HG03439 (cell line): ENCODE measurements at regions not wholly inside any gene's neighbourhood (a gene's known extent, or its start where the extent isn't known, plus 50 kb on each side); places are given as distances from the start of the nearest gene placed in this dataset.

ENCODE experiments used
- ATAC-seq: cut with Tn5 transposase; IDR thresholded peaks from one replicate; pipeline ENCODE4 v1.9.1; 2021; ENCODE audit warnings: mild to moderate bottlenecking, moderate library complexity; ENCODE audit not compliant: unreplicated experiment

DNA sequence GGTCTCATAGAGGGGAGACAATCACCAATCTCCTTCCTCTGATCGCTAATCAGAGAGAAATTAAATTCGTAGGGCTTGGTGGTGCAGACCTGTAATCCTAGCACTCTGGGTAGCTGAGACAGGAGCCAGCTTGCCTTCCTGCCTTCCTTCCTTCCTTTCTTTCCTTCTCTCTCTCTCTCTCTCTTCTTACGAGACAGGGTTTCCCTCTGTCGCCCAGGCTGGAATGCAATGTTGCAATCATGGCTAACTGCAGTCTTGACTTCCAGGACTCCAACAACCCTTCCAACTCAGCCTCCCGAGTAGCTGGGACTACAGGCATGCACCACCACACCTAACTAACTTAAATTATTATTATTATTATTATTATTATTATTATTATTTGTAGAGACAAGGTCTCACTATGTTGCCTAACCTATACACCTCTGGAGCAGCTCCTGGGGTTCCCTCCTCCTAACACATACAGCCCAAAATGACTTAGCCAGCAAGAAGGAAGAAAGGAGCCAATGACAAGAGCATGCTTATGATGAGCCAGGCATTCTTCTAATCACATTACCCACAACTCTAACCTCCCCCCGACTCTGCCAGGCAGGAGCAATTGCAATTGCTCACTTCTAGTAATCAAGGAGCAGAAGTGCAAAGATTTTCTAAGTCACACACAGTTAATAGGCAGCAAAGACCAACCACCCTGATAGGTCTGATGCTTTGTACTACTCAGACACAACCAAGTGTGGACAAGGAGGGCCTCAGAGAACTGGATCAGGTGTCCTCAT lies 105.4 kb upstream of the F3 start:
- no peak for ATAC-seq

DNA sequence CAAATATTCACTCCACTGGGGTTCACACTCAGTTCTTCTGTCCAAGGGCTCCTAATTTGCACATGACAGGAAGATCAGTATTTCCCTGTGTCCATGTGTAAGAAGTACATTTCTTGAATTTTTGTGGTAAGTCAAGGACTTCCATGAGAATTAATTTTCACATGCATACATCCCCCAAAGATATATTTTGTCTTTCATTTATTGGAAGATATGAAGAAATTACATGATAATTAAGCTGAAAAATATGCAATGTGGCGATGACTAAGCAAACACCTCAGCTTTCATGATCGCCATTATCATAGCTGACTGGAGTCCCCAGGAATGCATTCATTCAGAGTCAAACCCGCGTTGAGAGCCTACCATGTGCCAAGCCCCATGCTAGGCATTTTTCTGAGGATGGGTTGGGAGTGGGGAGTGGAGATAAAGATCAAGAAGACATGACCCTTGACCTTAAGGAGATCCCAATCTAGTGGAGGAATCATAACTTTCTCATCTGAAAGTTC lies 104.6 kb upstream of the F3 start:
- no peak for ATAC-seq

DNA sequence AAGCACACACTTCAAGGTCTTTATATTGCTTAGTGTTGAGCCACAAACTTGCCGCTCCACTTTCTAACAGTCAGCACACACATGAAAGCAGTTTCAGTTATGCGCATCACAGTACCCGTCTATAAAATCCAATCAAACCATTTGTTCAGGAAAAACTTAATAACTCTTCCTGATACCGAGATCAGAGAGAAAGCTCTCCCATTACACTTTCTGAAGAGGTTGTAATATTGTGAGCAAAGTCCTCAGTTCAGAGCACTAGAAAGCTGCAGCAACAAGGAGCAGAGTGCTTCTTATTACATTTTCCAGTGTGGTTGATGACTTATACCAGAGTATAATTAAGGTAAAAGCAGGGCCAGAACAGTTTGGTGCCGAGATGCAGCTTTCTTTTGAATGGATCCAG lies 102.8 kb upstream of the F3 start:
- ATAC-seq, result no peak

DNA sequence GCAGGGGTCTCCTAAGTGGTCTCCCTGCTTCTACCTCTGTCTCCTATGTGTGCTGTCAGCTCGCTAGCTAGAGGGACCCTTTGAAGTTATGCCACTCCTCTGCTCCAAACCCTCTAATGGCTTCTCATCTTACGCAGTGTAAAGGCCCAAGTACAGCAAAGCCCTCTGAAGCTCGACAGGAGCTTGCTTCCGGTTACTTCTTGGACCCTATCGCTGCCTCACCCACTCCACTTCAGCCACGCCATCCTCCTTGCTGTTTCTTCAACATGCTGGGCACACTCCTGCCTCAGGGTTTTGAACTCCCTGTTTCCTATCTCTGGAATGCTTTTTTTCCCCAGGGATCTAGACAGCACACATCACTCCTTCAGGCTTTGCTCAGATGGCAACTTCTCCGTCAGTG lies 102.3 kb upstream of the F3 start:
- no peak for ATAC-seq

DNA sequence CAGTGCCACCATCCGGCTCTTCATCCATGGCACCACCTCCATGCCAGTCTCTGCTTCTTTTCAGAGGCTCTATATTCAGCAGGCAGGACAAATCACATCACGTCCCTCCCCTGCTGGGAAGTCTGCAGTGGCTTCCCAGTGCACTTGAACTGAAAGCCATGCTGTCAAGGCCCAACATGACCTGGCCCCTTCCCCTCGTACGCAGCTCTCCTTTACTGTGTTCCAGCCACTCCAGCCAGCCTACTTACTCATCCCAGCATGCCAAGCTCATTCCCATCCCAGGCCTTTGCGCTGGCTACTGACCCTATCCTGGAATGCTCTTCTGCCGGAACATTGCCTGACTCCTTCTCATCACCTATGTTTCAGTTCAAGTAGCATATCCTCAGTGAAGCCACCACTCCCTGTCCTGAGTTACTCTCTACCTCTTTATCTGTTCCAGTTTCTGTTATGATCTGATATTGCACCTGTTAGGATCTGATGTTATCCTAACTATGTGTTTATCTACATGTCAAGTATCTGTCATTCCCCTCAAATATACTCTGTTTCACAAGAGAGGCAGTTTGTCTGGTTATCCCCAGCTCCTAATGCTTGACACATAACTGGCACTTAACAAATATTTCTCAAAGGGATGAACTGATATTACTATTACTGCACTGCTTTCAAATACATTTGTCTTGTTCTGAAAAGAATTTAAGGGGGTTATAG lies 101.2 kb upstream of the F3 start:
- ATAC-seq, result no peak

DNA sequence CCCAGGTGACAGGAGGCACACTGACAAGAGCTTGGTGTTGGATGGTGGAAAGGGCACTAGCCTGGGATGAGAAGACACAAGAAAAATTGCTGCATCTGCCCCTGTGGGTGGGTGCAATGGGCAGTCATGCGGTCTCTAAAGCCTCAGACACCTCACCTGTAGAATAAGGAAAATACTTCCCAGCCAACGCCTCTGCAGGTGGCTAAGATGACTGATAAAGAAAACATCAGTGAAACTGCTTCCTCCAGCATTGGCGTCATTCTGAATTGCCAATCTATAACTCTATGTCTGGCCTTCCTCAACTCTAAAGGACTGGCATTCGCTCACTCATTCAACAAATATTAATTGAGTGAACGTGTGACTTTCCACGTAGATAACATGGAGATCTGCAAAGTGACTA lies 100.4 kb upstream of the F3 start:
- no peak for ATAC-seq

DNA sequence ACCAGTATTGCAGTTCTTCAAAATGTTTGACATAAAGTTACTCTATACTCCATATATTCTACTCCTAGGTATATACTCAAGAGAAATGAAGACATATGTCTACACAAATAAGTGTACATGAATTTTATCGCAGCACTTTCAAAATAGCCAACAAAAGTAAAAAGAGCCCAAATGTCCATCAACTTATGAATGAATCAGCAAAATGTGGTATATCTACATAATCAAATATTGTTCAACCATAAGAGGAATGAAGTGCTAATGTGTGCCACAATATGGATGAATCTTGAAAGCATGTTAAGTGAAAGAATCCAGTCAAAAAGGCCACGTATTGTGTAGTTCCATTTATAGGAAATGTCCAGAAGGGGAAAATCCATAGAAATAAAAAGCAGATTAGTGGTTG lies 98.6 kb upstream of the F3 start:
- no peak for ATAC-seq

DNA sequence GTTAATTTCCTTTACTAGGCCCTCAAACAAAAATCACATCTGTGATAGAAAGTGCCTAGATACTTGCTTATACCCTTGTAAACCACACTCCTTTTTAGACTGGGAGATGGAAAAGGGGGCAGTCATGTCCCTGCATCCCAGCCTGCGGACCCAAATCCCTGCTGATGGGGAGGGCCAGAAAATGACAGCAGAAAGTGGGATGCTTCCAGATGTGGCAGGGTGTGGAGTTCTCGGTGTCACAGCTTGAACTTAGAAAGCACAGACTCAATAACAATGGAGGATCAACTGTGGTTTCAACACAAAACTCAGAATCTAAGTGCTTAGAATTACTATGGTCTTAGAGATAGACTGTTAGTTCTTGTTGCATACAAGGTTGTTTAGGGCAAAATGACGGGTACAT lies 95.6 kb upstream of the F3 start:
- ATAC-seq, result no peak

DNA sequence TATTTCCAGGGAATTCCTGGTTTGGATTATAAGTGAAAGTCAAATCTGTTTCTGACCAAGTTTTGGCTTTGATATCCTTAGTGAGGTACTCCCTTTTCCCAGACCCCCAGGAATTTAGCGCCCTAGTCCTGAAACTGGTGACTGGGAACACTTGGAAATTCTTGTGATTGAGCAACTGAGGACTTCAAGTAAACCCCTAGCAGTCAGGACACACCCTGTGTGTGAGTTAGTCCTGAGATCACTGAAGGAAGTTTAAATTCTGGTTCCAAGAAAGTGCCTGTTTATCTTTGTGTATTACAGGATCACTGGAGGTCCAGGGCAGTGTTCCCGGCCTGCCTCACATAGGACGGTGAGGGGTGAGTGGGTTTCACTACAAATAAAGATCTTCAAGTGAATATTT lies 95.1 kb upstream of the F3 start:
- ATAC-seq, result no peak

DNA sequence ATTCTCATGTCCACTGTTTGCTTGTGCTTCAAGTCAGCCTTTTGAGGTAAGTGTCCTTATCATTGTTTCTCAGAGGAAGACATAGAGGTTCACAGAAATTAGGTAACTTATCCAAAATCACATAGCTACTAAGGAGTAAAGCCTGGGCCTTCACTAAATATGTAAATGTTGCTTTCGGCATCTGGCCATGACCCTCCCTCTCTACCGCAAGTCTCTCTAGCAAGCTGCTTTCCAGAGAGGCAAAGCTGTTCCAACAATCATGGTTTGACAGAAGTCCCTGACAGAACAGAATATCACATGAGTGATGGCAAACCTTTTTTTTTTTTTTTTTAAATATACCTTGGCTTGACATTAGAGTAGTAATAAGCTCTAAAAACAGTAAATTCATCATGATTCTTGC lies 94.5 kb upstream of the F3 start:
- no peak for ATAC-seq

DNA sequence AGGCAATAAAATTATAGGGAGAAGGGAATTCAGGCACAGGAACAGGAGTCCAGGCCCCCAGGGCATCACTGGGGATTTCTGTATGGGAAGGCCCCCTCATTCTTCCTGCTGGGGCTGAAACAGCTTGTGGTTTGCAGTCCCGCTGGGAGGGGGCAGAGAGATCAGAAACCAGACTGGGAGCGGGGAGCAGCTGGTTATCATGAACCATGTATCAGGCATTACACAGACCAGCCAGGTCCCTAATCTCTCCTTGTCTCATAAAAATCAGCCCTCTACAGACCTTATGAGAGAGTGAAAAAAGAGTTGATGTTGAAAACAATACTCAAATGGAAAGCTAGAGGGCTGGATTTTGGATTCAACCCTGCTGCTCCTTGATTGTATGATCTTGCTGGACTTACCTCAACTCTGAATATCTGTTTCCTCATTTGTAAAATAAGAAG lies 93.4 kb upstream of the F3 start:
- no peak for ATAC-seq

DNA sequence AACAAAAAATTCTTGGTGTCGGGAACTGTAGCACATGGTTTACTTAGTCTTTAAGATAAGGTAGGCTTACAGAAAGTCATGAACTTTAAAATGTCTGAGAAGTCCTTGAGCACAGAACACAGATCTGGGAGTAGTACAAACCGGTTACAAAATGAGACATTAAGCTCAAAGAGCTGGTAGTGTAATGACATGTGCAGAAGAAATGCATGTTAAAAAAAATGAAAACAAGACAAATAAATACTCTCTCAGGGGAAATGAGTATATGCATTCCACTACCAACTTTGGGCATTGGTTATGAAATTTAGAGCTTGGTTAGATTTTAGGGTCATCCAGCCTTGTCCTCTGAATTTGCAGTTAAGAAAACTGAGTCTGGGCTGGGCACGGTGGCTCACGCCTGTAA lies 91.5 kb upstream of the F3 start:
- no peak for ATAC-seq

DNA sequence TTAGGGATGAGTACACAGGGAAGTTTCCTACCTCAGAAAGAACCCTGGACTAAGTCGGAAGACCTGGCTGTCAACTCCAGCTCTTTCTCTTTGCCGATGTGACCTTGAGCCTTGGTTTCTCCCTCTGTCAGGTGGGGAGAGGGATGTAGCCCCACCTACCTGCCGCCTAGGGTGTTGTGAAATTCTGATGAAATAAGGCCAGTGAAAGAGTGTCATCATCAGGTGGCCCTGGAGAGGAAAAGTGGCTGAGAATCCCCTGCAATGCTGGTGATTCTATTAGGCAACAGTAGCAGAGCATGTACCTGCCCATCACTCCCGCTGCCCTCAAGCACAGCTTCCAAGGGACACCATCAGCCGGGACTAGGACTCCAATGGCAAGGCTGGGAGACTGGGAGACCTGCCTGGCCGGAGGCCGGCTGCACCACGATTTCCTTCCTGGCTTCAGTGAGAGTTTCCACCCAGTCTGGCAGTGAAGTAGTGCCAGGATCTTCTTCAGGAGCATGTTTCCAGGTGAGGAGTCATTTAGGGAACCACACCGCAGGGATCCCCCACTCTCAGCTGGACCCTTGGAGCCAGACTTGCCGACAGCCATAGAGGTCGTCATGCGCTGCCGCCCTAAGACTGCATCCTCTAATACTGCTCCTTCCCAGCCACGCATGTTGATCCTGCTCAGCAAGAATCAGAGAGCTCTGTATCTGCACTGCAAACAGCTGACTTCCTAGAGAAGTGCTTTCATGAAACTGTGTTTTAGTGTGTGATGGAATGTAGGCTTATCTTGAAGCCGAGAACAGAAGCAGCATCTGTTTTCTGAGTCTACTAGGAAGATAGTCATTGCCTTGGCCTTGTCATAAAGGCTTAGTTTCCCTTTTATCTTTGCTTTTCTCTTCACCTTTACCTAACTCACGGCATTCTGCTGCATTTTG lies 88.0 kb upstream of the F3 start:
- no peak for ATAC-seq

DNA sequence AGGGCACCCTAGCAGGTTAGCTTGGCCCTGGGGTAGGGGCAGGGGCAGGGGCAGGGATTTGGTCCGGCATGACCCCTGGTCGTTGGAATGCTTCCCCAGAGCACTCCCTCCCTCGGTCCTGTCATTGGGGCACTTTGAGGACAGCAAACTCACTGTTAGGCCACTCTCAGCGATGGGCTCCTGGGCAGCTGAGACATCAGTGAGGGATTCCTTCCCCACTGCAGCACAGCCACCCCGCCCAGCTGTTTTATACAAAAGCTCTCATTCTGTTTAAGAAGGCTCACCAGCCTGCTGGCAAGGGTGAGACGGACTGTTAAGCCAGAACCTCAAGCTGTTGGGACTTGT lies 86.9 kb upstream of the F3 start:
- ATAC-seq, result no peak

DNA sequence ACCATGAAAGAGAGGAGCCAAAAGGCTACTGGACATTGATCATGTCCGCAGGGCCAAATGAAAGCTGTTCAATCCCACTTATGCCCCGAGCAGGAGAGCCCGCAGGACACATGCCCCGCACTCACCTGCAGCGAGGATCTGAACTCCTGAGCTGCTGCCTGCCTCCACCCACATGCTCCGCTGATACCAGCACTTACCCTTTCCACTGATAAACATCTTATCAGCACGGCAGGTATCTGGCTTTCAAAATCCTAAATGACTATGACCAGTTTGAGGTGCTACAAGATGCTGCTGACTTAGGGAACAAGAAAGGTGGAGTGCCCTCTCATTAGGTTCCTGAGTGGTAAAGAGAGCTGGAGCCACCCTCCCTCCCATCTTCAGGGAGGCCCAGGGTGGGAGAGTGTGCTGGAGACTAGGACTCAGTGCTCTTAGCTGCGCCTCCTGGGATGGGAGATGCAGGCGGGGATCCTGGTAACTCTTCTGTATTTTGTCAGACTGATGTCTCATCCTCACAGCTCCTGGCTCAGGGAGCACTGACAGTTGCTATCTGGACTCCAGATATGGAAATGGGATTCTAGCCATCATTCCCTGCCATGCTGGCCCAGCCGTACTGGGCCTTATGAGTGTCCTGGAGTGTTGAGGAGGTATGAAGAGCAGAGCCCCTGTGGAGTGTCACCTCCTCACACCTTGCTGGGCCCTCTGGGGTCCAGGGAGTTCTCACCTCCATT lies 86.4 kb upstream of the F3 start:
- ATAC-seq, result no peak

DNA sequence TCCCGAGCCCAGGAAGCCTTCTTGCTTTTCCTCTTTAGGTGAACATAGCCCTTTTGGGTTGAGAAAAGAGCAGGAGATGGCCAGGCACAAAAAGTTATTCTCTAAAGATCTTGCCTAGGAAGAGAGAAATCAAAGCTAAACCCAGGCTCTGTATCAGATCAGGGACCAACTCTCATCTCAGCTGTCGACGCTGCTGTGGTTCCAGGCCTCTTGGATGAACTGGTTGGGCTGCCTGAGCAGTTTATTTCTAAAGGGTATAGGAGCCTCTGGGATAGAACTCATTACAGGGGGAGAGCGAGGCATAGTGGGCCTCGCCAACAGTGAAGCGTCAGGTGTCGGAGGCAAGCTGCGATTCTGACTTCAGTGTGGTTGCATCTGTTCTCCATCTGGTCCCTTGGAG lies 82.6 kb upstream of the F3 start:
- ATAC-seq, result no peak

DNA sequence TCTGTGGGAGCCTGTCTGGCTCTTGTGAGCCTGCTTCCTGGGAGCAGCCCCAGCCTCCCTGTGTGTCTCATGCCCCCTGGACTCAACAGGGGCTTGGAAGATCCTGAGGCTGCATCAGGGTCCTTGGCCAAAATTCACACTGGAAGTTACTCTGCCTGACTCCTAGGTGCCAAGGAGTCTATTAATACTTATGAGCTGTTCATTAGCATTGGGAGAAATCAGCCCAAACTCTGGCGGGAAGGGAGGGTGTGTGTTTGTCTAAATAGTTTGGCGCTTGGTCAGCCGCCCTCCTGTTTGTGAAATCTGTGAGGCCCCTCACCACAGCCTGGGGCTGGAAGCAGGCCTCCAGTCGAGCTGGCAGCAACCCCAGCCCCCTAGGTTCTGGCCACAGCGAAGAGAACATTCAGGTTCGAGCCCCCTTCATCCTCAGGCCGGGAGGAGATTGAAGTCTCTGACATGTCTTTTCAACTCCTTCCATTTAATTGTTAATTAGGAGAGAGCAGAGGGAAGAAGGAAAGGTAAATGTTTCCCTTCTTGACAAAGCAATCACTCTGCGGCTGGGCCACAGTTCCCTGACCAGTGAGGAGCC lies 82.1 kb upstream of the F3 start:
- no peak for ATAC-seq

DNA sequence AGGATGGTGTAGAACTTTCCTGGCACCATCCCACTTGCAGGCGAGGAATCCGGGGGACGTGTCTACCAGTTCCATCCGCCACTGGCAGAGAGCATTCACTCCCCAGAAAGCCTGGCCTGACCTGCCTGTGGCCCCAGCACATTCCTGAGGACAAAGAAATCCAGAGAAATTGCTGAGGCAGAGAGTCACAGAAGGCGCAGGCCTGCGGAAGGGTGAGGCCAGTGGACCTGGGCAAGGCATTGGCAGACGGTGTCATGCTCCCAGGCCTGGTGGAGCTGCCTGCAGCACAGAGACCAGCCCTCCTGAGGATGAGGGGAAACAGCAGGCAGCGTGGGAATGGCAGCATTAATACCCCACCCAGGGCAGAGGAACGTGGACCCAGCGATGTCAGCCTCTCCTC lies 81.2 kb upstream of the F3 start:
- no peak for ATAC-seq

DNA sequence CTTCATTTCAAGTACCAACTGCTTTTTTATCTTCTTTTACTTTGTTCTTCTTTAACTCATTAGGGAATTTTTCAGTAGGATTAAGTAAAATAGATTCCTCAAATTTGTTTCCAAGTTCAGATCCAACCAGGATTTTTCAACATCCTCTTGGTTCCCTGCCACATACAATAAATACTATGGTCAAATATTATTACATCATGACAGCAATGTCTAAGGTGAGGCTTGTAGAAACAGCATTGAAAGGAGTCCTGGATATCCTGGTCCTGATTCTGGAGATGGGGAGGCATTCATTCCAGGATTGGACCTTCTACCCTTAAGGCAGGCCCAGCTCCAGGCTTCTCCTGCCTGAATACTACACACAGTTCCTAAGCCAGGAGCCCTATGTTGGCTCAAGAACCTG lies 80.2 kb upstream of the F3 start:
- ATAC-seq, result no peak

DNA sequence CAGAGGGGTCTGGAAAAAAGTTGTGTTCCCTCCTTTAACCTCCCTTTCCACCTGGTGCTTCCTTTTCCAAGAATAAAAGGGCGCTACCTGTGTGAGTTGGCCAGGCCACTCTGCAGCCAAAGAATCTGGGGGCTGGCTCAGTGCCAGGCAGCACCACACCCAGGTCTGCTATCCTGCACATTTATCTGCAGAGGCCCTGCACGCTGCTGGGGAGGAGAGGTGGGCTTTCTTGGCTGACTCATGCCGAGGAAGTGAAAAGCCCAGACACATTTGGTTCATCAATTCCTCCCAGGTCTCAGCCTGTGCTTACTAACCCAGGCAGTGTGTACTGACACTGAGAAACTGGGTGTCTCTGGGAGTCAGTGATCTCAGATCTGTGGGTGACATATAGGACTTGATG lies 79.8 kb upstream of the F3 start:
- ATAC-seq, result no peak
